BJ (cell line): ENCODE measurements at regions not wholly inside any gene's neighbourhood (a gene's known extent, or its start where the extent isn't known, plus 50 kb on each side); places are given as distances from the start of the nearest gene placed in this dataset.

ENCODE experiments used
- CTCF ChIA-PET: fragments of 350-600 bp; formaldehyde crosslinking; extraction: SDS; loops from one replicate; lab custom pipeline; 2021; ENCODE audit warnings: antibody characterized with exemption, inconsistent platforms; lab: Yijun Ruan, JAX
- POLR2A ChIA-PET: fragments of 300-600 bp; sonication (Branson Sonifier 250); formaldehyde crosslinking; extraction: SDS; loops from one replicate; lab custom pipeline; 2021; ENCODE audit warnings: antibody characterized with exemption; lab: Charles Lee
- DNase-seq: peaks from one replicate; pipeline ENCODE4 v3.0.0-alpha.2; 2011; ENCODE audit warnings: low read depth
- H3K27me3 ChIP-seq: 2 replicates; pipeline ENCODE4 v1.6.0; 2011; ENCODE audit warnings: low read length; ENCODE audit not compliant: control insufficient read depth, insufficient read depth
- H3K36me3 ChIP-seq: 2 replicates; pipeline ENCODE4 v1.5.1; 2011; ENCODE audit warnings: low read length; ENCODE audit not compliant: control insufficient read depth, insufficient read depth
- H3K4me3 ChIP-seq: 2 replicates; pipeline ENCODE4 v1.5.1; 2011; ENCODE audit warnings: low read depth, mild to moderate bottlenecking, control low read depth, low read length
- CTCF ChIP-seq: IDR thresholded peaks from 2 replicates; pipeline ENCODE4 v1.5.1; 2011; ENCODE audit warnings: low read depth, mild to moderate bottlenecking, control low read depth, inconsistent platforms, low read length, moderate library complexity; ENCODE audit not compliant: insufficient read depth

- no peak for TF ChIP-seq CTCF
- ChIA-PET POLR2A (no interaction called here), CTCF (no interaction called here)
- Histone ChIP-seq H3K4me3 (no peak overlapping the region), H3K36me3 (no peaks in the 10 kb centered on the region), H3K27me3 (no peaks in the 10 kb centered on the region)
- no peak for DNase-seq
Measured at GRCh38 chr15:46861796-46862195, 855.5 kb upstream of the SEMA6D start.

- H3K4me3 ChIP-seq: no peak overlapping the region
- no peaks in the 10 kb centered on the region for H3K27me3 ChIP-seq
- H3K36me3 ChIP-seq: no peaks in the 10 kb centered on the region
- no peak for TF ChIP-seq CTCF
- ChIA-PET CTCF (no interaction called here), POLR2A (no interaction called here)
- DNase-seq: no peak
Measured at GRCh38 chr15:46865155-46865554, 852.1 kb upstream of the SEMA6D start.

GRCh38 chr15:46872286-46872980, 844.9 kb upstream of the SEMA6D start:
- H3K4me3 ChIP-seq: no peak overlapping the region
- TF ChIP-seq CTCF: no peak
- ChIA-PET POLR2A (no interaction called here), CTCF (interaction anchor here (0.5 kb wide), 1 partner anchor 38 kb away, joined by 6 read pairs; no protein-coding TSS in a partner anchor)
- no peaks in the 10 kb centered on the region for H3K36me3 ChIP-seq
- H3K27me3 ChIP-seq: no peaks in the 10 kb centered on the region
- DNase-seq: no peak

GRCh38 chr15:46872981-46873330, 844.3 kb upstream of the SEMA6D start:
- ChIA-PET POLR2A (no interaction called here), CTCF (interaction anchor here (0.5 kb wide), 1 partner anchor 37 kb away, joined by 6 read pairs; no protein-coding TSS in a partner anchor)
- no peak for DNase-seq
- Histone ChIP-seq H3K27me3 (no peaks in the 10 kb centered on the region), H3K4me3 (no peak overlapping the region), H3K36me3 (no peaks in the 10 kb centered on the region)
- no peak for TF ChIP-seq CTCF

GRCh38 chr15:46879032-46879770, 838.1 kb upstream of the SEMA6D start:
- ChIA-PET CTCF (no interaction called here), POLR2A (no interaction called here)
- TF ChIP-seq CTCF: no peak
- no peak for DNase-seq
- Histone ChIP-seq H3K36me3 (no peaks in the 10 kb centered on the region), H3K4me3 (no peak overlapping the region), H3K27me3 (no peaks in the 10 kb centered on the region)
